ENCODE measurements at regions not wholly inside any gene's neighbourhood (a gene's known extent, or its start where the extent isn't known, plus 50 kb on each side); places are given as distances from the start of the nearest gene placed in this dataset.

DNA sequence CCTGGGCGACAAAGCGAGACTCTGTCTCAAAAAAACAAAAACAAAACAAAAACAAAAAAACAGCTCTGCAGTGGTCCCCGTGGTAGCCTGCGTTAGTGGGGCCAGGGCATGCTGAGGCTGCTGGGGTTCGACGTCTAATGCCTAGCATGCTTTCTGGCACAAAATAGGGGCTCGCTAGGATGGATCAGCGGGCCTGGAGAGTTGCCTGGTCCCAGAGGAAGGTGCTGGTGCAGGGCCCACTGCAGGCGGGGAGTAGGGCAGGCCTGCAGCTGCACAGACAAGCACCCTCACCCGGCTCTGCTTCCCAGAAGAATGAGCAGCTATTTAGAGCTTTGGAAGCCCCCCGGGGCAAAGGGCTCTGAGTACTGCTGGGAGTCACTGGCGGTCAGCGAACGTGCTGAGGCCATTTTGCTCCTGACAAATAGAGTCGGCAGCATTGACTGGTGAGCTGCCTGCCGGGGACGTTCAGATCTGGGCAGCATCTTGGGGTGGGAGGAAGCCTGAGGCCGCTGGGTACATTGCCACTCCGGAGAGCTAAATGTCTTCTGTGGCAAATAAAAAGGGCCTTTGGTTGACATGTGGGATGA is 126.7 kb downstream of the OLFM1 start:
- H3K9me3 ChIP-seq = no peaks in the 10 kb centered on the region
- no peak overlapping the region for H3K27ac ChIP-seq
- H3K27me3 ChIP-seq = peaks cover 11% of the 10 kb centered on the region
- peaks cover 7% of the 10 kb centered on the region for H3K4me1 ChIP-seq
- ATAC-seq (no peak), DNase-seq (peak; percentile 41)
- intact Hi-C loops (cut with DNase I) = no loop called here
- no peak overlapping the region for H3K4me3 ChIP-seq
- TF ChIP-seq CTCF (IDR thresholded peaks at IDR 0.05) = no peak
- H3K36me3 ChIP-seq = no peaks in the 10 kb centered on the region

DNA sequence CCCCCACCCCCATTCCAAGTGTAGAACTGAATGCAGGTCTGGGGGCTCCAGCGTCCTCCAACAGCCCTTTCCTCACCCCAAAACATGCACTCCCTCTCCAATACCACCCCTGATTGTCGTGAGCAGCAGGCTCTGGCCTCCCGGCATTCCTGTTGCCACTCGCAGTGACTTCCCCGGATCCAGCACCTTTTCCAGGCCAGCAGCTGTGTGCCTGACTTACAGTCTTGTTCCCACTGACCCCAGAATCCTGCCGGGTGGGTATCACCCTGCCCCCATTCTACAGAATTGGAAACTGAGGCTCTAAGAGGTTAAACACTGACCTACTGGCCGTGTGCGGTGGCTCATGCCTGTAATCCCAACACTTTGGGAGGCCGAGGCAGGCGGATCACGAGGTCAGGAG is 127.2 kb downstream of the OLFM1 start:
- intact Hi-C loops (cut with DNase I) = no loop called here
- Histone ChIP-seq H3K4me1 (peaks cover 7% of the 10 kb centered on the region), H3K36me3 (no peaks in the 10 kb centered on the region), H3K27ac (no peak overlapping the region), H3K9me3 (no peaks in the 10 kb centered on the region), H3K4me3 (no peak overlapping the region), H3K27me3 (peaks cover 11% of the 10 kb centered on the region)
- no peak for TF ChIP-seq CTCF (IDR thresholded peaks at IDR 0.05)
- DNase-seq (peak; percentile 44), ATAC-seq (no peak)

GRCh38 chr9:135215571-135216161 is 128.2 kb downstream of the OLFM1 start:
- peak; percentile 49 for ATAC-seq

DNA sequence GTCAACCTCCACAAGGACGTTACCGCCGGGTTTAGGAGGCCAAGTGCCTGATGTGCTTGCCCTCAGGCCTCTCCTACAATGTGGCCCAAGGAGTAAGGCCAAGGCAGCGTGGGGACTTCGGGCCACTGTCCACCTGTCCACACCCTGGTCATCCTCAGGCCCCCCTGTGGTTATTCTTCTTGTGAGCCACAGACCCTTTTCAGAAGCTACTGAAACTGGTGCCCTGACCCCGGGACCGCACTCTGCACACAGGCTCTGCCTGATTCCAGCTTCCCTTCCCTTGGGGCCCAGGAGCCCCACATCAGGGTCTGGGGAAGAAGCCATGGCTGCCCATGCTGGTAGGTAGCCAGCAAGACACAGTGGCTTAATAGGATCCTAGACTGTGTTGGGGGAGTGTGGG is 128.8 kb downstream of the OLFM1 start:
- Histone ChIP-seq H3K27ac (no peak overlapping the region), H3K36me3 (no peaks in the 10 kb centered on the region), H3K9me3 (no peaks in the 10 kb centered on the region), H3K4me3 (no peak overlapping the region), H3K27me3 (peaks cover 11% of the 10 kb centered on the region), H3K4me1 (peaks cover 7% of the 10 kb centered on the region)
- intact Hi-C loops (cut with DNase I) = no loop called here
- no peak for TF ChIP-seq CTCF (IDR thresholded peaks at IDR 0.05)
- no peak for ATAC-seq
- peak; percentile 45 for DNase-seq

More at GRCh38 chr9:135215571-135216161, 128.2 kb downstream of the OLFM1 start:
- intact Hi-C loops (cut with DNase I) = no loop called here
- H3K27ac ChIP-seq = no peak overlapping the region
- no peak for TF ChIP-seq CTCF (IDR thresholded peaks at IDR 0.05)
- no peak overlapping the region for H3K4me3 ChIP-seq
- no peaks in the 10 kb centered on the region for H3K9me3 ChIP-seq
- peaks cover 11% of the 10 kb centered on the region for H3K27me3 ChIP-seq
- H3K36me3 ChIP-seq = no peaks in the 10 kb centered on the region
- H3K4me1 ChIP-seq = peaks cover 7% of the 10 kb centered on the region
- DNase-seq = peak; percentile 71

- DNase-seq = peak; percentile 51
- no peaks in the 10 kb centered on the region for H3K36me3 ChIP-seq
- H3K27ac ChIP-seq = no peak overlapping the region
- TF ChIP-seq CTCF (IDR thresholded peaks at IDR 0.05) = no peak
- peaks cover 17% of the 10 kb centered on the region for H3K27me3 ChIP-seq
- intact Hi-C loops (cut with DNase I) = no loop called here
- no peak overlapping the region for H3K4me3 ChIP-seq
- peaks cover 7% of the 10 kb centered on the region for H3K4me1 ChIP-seq
- ATAC-seq = no peak
- H3K9me3 ChIP-seq = no peaks in the 10 kb centered on the region
Observed at GRCh38 chr9:135216791-135217441, 129.4 kb downstream of the OLFM1 start.
